ENCODE measurements at regions not wholly inside any gene's neighbourhood (a gene's known extent, or its start where the extent isn't known, plus 50 kb on each side); places are given as distances from the start of the nearest gene placed in this dataset.

- H3K27ac ChIP-seq, result no peak overlapping the region
- no peak overlapping the region for H3K4me3 ChIP-seq
- no peaks in the 10 kb centered on the region for H3K36me3 ChIP-seq (replicated peaks in 1 of 2)
- H3K4me1 ChIP-seq (replicated peaks in 1 of 2), result no peaks in the 10 kb centered on the region
- DNase-seq, result no peak
- no peaks in the 10 kb centered on the region for H3K27me3 ChIP-seq
- no peaks in the 10 kb centered on the region for H3K9me3 ChIP-seq (replicated peaks in 1 of 3)
- 64 to 77% (median 76%) methylated on average over 5 to 6 of the region's 6 CpGs for whole genome bisulfite sequencing, 4 donors
- TF ChIP-seq CTCF (IDR thresholded peaks at IDR 0.05), result no peak
- intact Hi-C loops (cut with DNase I), result no loop called here
Measured at GRCh38 chr22:48077699-48078098, 1315.2 kb downstream of the TBC1D22A start.

GRCh38 chr22:48076008-48076407 is 1313.6 kb downstream of the TBC1D22A start:
- DNase-seq, result no peak
- WGBS, 4 donors, result 58 to 71% (median 61%) methylated on average over 10 of the region's 10 CpGs

GRCh38 chr22:48075604-48076003 is 1313.2 kb downstream of the TBC1D22A start:
- no peak for TF ChIP-seq POLR2A (IDR thresholded peaks at IDR 0.05)
- no peak for TF ChIP-seq CTCF (IDR thresholded peaks at IDR 0.05)
- intact Hi-C loops (cut with DNase I), result no loop called here
- no peak overlapping the region for H3K4me3 ChIP-seq
- no peaks in the 10 kb centered on the region for H3K36me3 ChIP-seq (replicated peaks in 1 of 2)
- DNase-seq, result no peak
- H3K27ac ChIP-seq, result no peak overlapping the region
- no peaks in the 10 kb centered on the region for H3K9me3 ChIP-seq (replicated peaks in 1 of 3)
- no peaks in the 10 kb centered on the region for H3K4me1 ChIP-seq (replicated peaks in 1 of 2)
- H3K27me3 ChIP-seq, result no peaks in the 10 kb centered on the region
- 87 to 91% (median 89%) methylated on average over 3 to 5 of the region's 5 CpGs for WGBS, 4 donors

More at GRCh38 chr22:48076008-48076407, 1313.6 kb downstream of the TBC1D22A start:
- Histone ChIP-seq H3K9me3 (replicated peaks in 1 of 3) (no peaks in the 10 kb centered on the region), H3K4me3 (no peak overlapping the region), H3K4me1 (replicated peaks in 1 of 2) (no peaks in the 10 kb centered on the region), H3K27me3 (no peaks in the 10 kb centered on the region), H3K36me3 (replicated peaks in 1 of 2) (no peaks in the 10 kb centered on the region), H3K27ac (no peak overlapping the region)
- no peak for TF ChIP-seq CTCF (IDR thresholded peaks at IDR 0.05)
- no peak for TF ChIP-seq POLR2A (IDR thresholded peaks at IDR 0.05)
- intact Hi-C loops (cut with DNase I), result no loop called here

- H3K27ac ChIP-seq, result no peak overlapping the region
- DNase-seq, result no peak
- no peaks in the 10 kb centered on the region for H3K4me1 ChIP-seq (replicated peaks in 1 of 2)
- TF ChIP-seq CTCF (IDR thresholded peaks at IDR 0.05) (no peak), POLR2A (IDR thresholded peaks at IDR 0.05) (no peak)
- H3K9me3 ChIP-seq (replicated peaks in 1 of 3), result no peaks in the 10 kb centered on the region
- 73 to 79% (median 75%) methylated on average over 6 of the region's 6 CpGs for WGBS, 4 donors
- no peak overlapping the region for H3K4me3 ChIP-seq
- no peaks in the 10 kb centered on the region for H3K27me3 ChIP-seq
- intact Hi-C loops (cut with DNase I), result no loop called here
- no peaks in the 10 kb centered on the region for H3K36me3 ChIP-seq (replicated peaks in 1 of 2)
Measured at GRCh38 chr22:48072777-48073176, 1310.3 kb downstream of the TBC1D22A start.

Measured in adrenal gland (tissue), 9 donors.